Heart left ventricle (tissue), 13 donors: ENCODE measurements at regions not wholly inside any gene's neighbourhood (a gene's known extent, or its start where the extent isn't known, plus 50 kb on each side); places are given as distances from the start of the nearest gene placed in this dataset.

Experiments
- POLR2A ChIP-seq, 2 donors: fragments of 450-650 bp; IDR thresholded peaks; one replicate each; pipeline ENCODE4 v1.6.1; 2017; ENCODE audit warnings: antibody characterized with exemption in 2 of 2, mild to moderate bottlenecking in 2 of 2, moderate library complexity in 2 of 2
- TF ChIP-seq, protein P1 (sequence below), 12 donors: fragments of 200-600 bp; sonication (generic) in 4 of 12; IDR thresholded peaks; one replicate each; pipeline versions ENCODE4 v1.5.0 to v1.8.0; 2018 to 2022; ENCODE audit warnings: antibody characterized with exemption in 12 of 12, mild to moderate bottlenecking in 5 of 12
- donor health status: ischemic (EF 13 %, LVEDD 7.1; RV severe dilation, severe dysfunction).
- donor health status: DM: no; HTN: yes; CAD: no.
- donor health status: DM: no; HTN: no; CAD: no.
- donor health status: ischemic (EF 25% LVEDD 6.9; RV normal size, moderate dysfunction).
- donor health status: ischemic (EF 25% LVEDD 5.7; RV mildly dilated, moderate dysfunction).
- donor health status: ischemic (EF 35%, LVEDD 5.7; RV mildly dilated, moderate dysfunction).
- donor health status: nonischemic (EF 11% LVEDD 7.7; RV severe dilation, severe dysfunction).
- donor health status: DM: yes; HTN: yes; CAD: no.
- donor health status: PGD.
- donor health status: ischemic (EF 29% LVEDD 5.4; RV normal size, mild dysfunction).
- donor health status: nonischemic (EF 23%, LVEDD 6.1; RV moderate dilation, normal function).

- TF ChIP-seq, protein P1, sequence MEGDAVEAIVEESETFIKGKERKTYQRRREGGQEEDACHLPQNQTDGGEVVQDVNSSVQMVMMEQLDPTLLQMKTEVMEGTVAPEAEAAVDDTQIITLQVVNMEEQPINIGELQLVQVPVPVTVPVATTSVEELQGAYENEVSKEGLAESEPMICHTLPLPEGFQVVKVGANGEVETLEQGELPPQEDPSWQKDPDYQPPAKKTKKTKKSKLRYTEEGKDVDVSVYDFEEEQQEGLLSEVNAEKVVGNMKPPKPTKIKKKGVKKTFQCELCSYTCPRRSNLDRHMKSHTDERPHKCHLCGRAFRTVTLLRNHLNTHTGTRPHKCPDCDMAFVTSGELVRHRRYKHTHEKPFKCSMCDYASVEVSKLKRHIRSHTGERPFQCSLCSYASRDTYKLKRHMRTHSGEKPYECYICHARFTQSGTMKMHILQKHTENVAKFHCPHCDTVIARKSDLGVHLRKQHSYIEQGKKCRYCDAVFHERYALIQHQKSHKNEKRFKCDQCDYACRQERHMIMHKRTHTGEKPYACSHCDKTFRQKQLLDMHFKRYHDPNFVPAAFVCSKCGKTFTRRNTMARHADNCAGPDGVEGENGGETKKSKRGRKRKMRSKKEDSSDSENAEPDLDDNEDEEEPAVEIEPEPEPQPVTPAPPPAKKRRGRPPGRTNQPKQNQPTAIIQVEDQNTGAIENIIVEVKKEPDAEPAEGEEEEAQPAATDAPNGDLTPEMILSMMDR (IDR thresholded peaks at IDR 0.05): no peak
- TF ChIP-seq POLR2A (IDR thresholded peaks at IDR 0.05): no peak
These were observed 415.8 kb upstream of the PODXL start for GRCh38 chr7:131972251-131972650.
